ENCODE measurements at regions not wholly inside any gene's neighbourhood (a gene's known extent, or its start where the extent isn't known, plus 50 kb on each side); places are given as distances from the start of the nearest gene placed in this dataset.

- TF ChIP-seq JUNB (IDR thresholded peaks at IDR 0.05; ENCODE audit: unreplicated experiment) = no peak
- no peak for TF ChIP-seq ZNF462 (CRISPR knock-in tag; IDR thresholded peaks at IDR 0.05)
- TF ChIP-seq ZNF331 (CRISPR knock-in tag; IDR thresholded peaks at IDR 0.05; ENCODE audit: low read depth) = no peak
- no peak for TF ChIP-seq CREB1 (CRISPR knock-in tag; IDR thresholded peaks at IDR 0.05; ENCODE audit: low read depth)
- TF ChIP-seq NANOG (IDR thresholded peaks at IDR 0.05; ENCODE audit: borderline replicate concordance) = no peak
- TF ChIP-seq STAT1 (IDR thresholded peaks at IDR 0.05; ENCODE audit: unreplicated experiment) = no peak
- no peak for TF ChIP-seq ZNF114 (CRISPR knock-in tag; IDR thresholded peaks at IDR 0.05)
- TF ChIP-seq, protein P1, sequence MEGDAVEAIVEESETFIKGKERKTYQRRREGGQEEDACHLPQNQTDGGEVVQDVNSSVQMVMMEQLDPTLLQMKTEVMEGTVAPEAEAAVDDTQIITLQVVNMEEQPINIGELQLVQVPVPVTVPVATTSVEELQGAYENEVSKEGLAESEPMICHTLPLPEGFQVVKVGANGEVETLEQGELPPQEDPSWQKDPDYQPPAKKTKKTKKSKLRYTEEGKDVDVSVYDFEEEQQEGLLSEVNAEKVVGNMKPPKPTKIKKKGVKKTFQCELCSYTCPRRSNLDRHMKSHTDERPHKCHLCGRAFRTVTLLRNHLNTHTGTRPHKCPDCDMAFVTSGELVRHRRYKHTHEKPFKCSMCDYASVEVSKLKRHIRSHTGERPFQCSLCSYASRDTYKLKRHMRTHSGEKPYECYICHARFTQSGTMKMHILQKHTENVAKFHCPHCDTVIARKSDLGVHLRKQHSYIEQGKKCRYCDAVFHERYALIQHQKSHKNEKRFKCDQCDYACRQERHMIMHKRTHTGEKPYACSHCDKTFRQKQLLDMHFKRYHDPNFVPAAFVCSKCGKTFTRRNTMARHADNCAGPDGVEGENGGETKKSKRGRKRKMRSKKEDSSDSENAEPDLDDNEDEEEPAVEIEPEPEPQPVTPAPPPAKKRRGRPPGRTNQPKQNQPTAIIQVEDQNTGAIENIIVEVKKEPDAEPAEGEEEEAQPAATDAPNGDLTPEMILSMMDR (conservative IDR thresholded peaks at IDR 0.05; ENCODE audit: low read depth in 2 of 2) = no peak
- ATAC-seq (no peak), DNase-seq (ENCODE audit: low spot score) (no peak)
- Mint-ChIP-seq H3K27ac (no peak overlapping the region), H3K9me3 (no peaks in the 10 kb centered on the region), H3K36me3 (ENCODE audit: low read depth) (no peaks in the 10 kb centered on the region), H3K27me3 (ENCODE audit: insufficient read depth, low read depth, poor library complexity) (no peaks in the 10 kb centered on the region), H3K4me3 (no peak overlapping the region), H3K4me1 (no peaks in the 10 kb centered on the region)
- H3K4me2 ChIP-seq = no peak overlapping the region
- H3K27me3 ChIP-seq (ENCODE audit: insufficient read depth) = no peaks in the 10 kb centered on the region
- no peaks in the 10 kb centered on the region for H3F3A ChIP-seq (replicated peaks; ENCODE audit: low read depth)
- no peaks in the 10 kb centered on the region for H3K9me2 ChIP-seq (ENCODE audit: insufficient read depth)
- no peaks in the 10 kb centered on the region for H3K36me3 ChIP-seq (ENCODE audit: insufficient read depth)
- H2AFZ ChIP-seq = no peak overlapping the region
- no peaks in the 10 kb centered on the region for H3K4me1 ChIP-seq (ENCODE audit: insufficient read depth)
- H3K27ac ChIP-seq (ENCODE audit: low read depth) = no peak overlapping the region
- no peak overlapping the region for H3K4me3 ChIP-seq
- H3K79me2 ChIP-seq (replicated peaks; ENCODE audit: insufficient read depth) = no peaks in the 10 kb centered on the region
- no peaks in the 10 kb centered on the region for H4K20me1 ChIP-seq (replicated peaks; ENCODE audit: insufficient read depth)
These were observed 73.9 kb upstream of the CAPRIN1 start for GRCh38 chr11:33977676-33978075.
